ENCODE measurements at regions not wholly inside any gene's neighbourhood (a gene's known extent, or its start where the extent isn't known, plus 50 kb on each side); places are given as distances from the start of the nearest gene placed in this dataset.

DNA sequence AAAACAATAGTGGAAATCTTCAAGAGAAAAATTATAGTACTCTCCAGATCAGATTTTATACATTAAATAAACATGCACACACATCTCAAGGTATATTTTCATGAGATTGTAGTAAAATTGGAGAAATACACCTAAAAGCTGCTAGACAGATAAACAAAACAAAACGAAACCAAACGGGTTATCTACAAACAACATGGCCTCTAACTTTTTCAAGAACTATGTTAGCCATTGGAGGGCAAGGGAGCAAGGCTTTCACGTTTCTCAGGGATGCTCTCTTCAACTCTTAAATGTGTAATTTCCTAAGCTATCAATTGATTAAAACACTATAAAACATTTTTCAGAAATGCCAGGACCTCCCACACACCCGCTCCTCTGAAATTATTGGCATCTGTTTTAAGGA lies 1262.4 kb upstream of the PCDH20 start:
- no peaks in the 10 kb centered on the region for H3K36me3 ChIP-seq (replicated peaks; ENCODE audit: insufficient read depth, low read depth)
- H3K79me2 ChIP-seq = no peaks in the 10 kb centered on the region
- no peaks in the 10 kb centered on the region for H3K9me2 ChIP-seq (replicated peaks; ENCODE audit: insufficient read depth)
- no peaks in the 10 kb centered on the region for H4K20me1 ChIP-seq (ENCODE audit: insufficient read depth, poor library complexity, severe bottlenecking)
- H2AFZ ChIP-seq = no peak overlapping the region
- WGBS (ENCODE audit: low lambda C conversion rate, missing lambda C conversion rate) = 71% methylated on average over 4 of the region's 4 CpGs
- H3K9me3 ChIP-seq (ENCODE audit: low read depth) = no peaks in the 10 kb centered on the region
- no peak overlapping the region for H3K4me3 ChIP-seq
- H3K27me3 ChIP-seq = no peaks in the 10 kb centered on the region
- H3K27ac ChIP-seq = no peak overlapping the region
- TF ChIP-seq EZH2phosphoT487 (IDR thresholded peaks at IDR 0.05; ENCODE audit: low read depth, severe bottlenecking, unreplicated experiment) (no peak), EZH2 (IDR thresholded peaks at IDR 0.05; ENCODE audit: borderline replicate concordance) (no peak)
- TF ChIP-seq, protein P1, sequence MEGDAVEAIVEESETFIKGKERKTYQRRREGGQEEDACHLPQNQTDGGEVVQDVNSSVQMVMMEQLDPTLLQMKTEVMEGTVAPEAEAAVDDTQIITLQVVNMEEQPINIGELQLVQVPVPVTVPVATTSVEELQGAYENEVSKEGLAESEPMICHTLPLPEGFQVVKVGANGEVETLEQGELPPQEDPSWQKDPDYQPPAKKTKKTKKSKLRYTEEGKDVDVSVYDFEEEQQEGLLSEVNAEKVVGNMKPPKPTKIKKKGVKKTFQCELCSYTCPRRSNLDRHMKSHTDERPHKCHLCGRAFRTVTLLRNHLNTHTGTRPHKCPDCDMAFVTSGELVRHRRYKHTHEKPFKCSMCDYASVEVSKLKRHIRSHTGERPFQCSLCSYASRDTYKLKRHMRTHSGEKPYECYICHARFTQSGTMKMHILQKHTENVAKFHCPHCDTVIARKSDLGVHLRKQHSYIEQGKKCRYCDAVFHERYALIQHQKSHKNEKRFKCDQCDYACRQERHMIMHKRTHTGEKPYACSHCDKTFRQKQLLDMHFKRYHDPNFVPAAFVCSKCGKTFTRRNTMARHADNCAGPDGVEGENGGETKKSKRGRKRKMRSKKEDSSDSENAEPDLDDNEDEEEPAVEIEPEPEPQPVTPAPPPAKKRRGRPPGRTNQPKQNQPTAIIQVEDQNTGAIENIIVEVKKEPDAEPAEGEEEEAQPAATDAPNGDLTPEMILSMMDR (IDR thresholded peaks at IDR 0.05; ENCODE audit: poor library complexity) = no peak
- H3K4me1 ChIP-seq (ENCODE audit: insufficient read depth) = no peaks in the 10 kb centered on the region
- no peak overlapping the region for H3K4me2 ChIP-seq
- no peak for DNase-seq (ENCODE audit: low spot score)

DNA sequence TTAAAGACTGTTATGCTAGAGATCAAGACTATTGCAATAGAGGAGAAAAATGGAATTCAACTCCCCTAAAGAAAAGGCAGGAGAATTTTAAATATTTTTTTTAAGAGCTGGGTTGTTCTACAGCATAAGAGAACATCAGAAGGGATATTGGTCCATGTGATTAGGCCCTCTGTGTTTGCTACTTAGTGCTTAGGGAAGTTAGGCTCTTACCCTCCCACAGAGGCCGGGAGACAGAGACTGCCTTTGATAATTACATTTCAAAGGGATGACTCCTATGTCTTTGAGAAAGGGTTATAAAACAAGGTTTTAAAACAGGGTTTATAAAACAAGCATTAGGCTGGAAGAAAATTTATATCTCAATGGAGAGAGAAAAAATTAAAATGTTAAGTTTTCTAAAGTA lies 1248.1 kb upstream of the PCDH20 start:
- H3K27me3 ChIP-seq = no peaks in the 10 kb centered on the region
- H3K4me1 ChIP-seq (ENCODE audit: insufficient read depth) = no peaks in the 10 kb centered on the region
- H4K20me1 ChIP-seq (ENCODE audit: insufficient read depth, poor library complexity, severe bottlenecking) = no peaks in the 10 kb centered on the region
- no peaks in the 10 kb centered on the region for H3K36me3 ChIP-seq (replicated peaks; ENCODE audit: insufficient read depth, low read depth)
- no peak overlapping the region for H2AFZ ChIP-seq
- no peak overlapping the region for H3K4me3 ChIP-seq
- H3K27ac ChIP-seq = no peak overlapping the region
- 44% methylated on average over 1 of the region's 1 CpG for WGBS (ENCODE audit: low lambda C conversion rate, missing lambda C conversion rate)
- H3K4me2 ChIP-seq = no peak overlapping the region
- H3K9me2 ChIP-seq (replicated peaks; ENCODE audit: insufficient read depth) = no peaks in the 10 kb centered on the region
- TF ChIP-seq EZH2 (IDR thresholded peaks at IDR 0.05; ENCODE audit: borderline replicate concordance) (no peak), EZH2phosphoT487 (IDR thresholded peaks at IDR 0.05; ENCODE audit: low read depth, severe bottlenecking, unreplicated experiment) (no peak)
- no peaks in the 10 kb centered on the region for H3K9me3 ChIP-seq (ENCODE audit: low read depth)
- H3K79me2 ChIP-seq = no peaks in the 10 kb centered on the region
- no peak for DNase-seq (ENCODE audit: low spot score)

DNA sequence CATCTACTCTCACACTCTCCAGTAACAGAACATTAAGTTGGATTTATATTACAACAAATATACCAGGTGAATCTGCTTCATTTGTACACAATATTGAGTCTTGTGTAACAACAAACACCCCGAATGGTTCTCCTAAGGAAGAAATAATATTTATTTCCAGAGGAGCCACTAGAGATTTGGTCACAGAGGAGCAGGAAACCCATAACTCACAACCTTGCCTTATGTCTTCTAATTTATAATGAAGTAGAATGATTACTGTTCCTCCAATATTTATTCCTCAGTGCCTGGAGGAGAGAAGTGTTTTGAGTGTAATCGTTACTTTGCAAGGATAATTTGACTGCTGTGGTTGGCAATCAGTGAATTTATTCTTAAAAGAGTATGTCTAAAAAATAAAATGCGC lies 1243.7 kb upstream of the PCDH20 start:
- Histone ChIP-seq H2AFZ (no peak overlapping the region), H3K9me3 (ENCODE audit: low read depth) (no peaks in the 10 kb centered on the region), H3K27ac (no peak overlapping the region), H4K20me1 (ENCODE audit: insufficient read depth, poor library complexity, severe bottlenecking) (no peaks in the 10 kb centered on the region), H3K36me3 (replicated peaks; ENCODE audit: insufficient read depth, low read depth) (no peaks in the 10 kb centered on the region), H3K79me2 (no peaks in the 10 kb centered on the region), H3K27me3 (no peaks in the 10 kb centered on the region), H3K9me2 (replicated peaks; ENCODE audit: insufficient read depth) (no peaks in the 10 kb centered on the region), H3K4me1 (ENCODE audit: insufficient read depth) (no peaks in the 10 kb centered on the region), H3K4me3 (no peak overlapping the region), H3K4me2 (no peak overlapping the region)
- 78% methylated on average over 3 of the region's 3 CpGs for WGBS (ENCODE audit: low lambda C conversion rate, missing lambda C conversion rate)
- DNase-seq (ENCODE audit: low spot score) = no peak
- no peak for TF ChIP-seq EZH2 (IDR thresholded peaks at IDR 0.05; ENCODE audit: borderline replicate concordance)
- TF ChIP-seq, protein P1 (IDR thresholded peaks at IDR 0.05; ENCODE audit: poor library complexity) = no peak
- TF ChIP-seq EZH2phosphoT487 (IDR thresholded peaks at IDR 0.05; ENCODE audit: low read depth, severe bottlenecking, unreplicated experiment) = no peak

DNA sequence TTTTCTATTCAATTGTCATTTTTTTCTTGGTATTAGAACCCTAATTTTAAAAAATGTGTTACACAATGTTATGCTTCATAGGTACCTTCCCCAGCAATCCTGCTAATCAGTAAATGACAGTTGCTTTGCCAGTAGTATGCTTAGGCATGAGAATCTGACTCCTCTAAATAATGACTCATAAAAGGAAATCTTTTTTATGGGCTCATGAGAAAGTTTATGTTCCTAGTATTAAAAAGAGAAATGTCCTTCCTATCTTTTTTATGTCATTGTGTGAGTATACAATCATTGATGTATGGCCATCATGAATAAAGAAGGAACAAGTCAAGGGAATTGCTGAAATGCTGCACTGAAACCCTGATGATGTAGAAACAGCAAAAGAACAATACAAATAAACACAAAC lies 1237.7 kb upstream of the PCDH20 start:
- H3K4me2 ChIP-seq = no peak overlapping the region
- H3K27me3 ChIP-seq = no peaks in the 10 kb centered on the region
- no peak overlapping the region for H3K4me3 ChIP-seq
- H3K27ac ChIP-seq = no peak overlapping the region
- no peaks in the 10 kb centered on the region for H3K4me1 ChIP-seq (ENCODE audit: insufficient read depth)
- TF ChIP-seq EZH2 (IDR thresholded peaks at IDR 0.05; ENCODE audit: borderline replicate concordance) = no peak
- TF ChIP-seq EZH2phosphoT487 (IDR thresholded peaks at IDR 0.05; ENCODE audit: low read depth, severe bottlenecking, unreplicated experiment) = no peak
- TF ChIP-seq, protein P1 (IDR thresholded peaks at IDR 0.05; ENCODE audit: poor library complexity) = no peak
- no peaks in the 10 kb centered on the region for H3K36me3 ChIP-seq (replicated peaks; ENCODE audit: insufficient read depth, low read depth)
- no peak for DNase-seq (ENCODE audit: low spot score)
- H4K20me1 ChIP-seq (ENCODE audit: insufficient read depth, poor library complexity, severe bottlenecking) = no peaks in the 10 kb centered on the region
- no peaks in the 10 kb centered on the region for H3K79me2 ChIP-seq
- no peak overlapping the region for H2AFZ ChIP-seq
- no peaks in the 10 kb centered on the region for H3K9me2 ChIP-seq (replicated peaks; ENCODE audit: insufficient read depth)
- H3K9me3 ChIP-seq (ENCODE audit: low read depth) = no peaks in the 10 kb centered on the region

Data from hepatocyte (in vitro differentiated cells).